SK-N-SH (cell line): ENCODE measurements at regions not wholly inside any gene's neighbourhood (a gene's known extent, or its start where the extent isn't known, plus 50 kb on each side); places are given as distances from the start of the nearest gene placed in this dataset.

Experiments used
- CTCF ChIA-PET: fragments of 300-600, 350-600 bp; formaldehyde crosslinking; extraction: SDS; loops from one replicate; lab custom pipeline; 2021; lab: Yijun Ruan, JAX
- POLR2A ChIA-PET: fragments of 350-600 bp; sonication (Branson Sonifier 250); formaldehyde crosslinking; extraction: SDS; loops from one replicate; lab custom pipeline; 2020; ENCODE audit warnings: antibody characterized with exemption, inconsistent platforms; lab: Yijun Ruan, JAX
- DNase-seq: peaks from one replicate; pipeline ENCODE4 v3.0.0; 2012
- H2AFZ ChIP-seq: fragments of 200-600 bp; sonication (generic); 2 replicates; pipeline ENCODE4 v1.8.1; 2016; ENCODE audit warnings: antibody characterized with exemption, mild to moderate bottlenecking, low read depth
- H3F3A ChIP-seq: fragments of 200-600 bp; sonication (generic); replicated peaks from 2 replicates; pipeline ENCODE3; 2016; ENCODE audit warnings: antibody characterized with exemption, mild to moderate bottlenecking; ENCODE audit not compliant: insufficient read depth
- H3K27ac ChIP-seq, 2 experiments: fragments of 200-500 bp in 1 of 2; fragments of 200-600 bp in 1 of 2; sonication (Bioruptor generic) in 1 of 2; sonication (generic), shearing (Covaris generic) in 1 of 2; 2 replicates each; pipeline versions ENCODE4 v1.5.1 to v1.6.1; 2014 to 2016; ENCODE audit warnings: low read depth in 2 of 2, inconsistent platforms in 1 of 2, low read length in 1 of 2, mild to moderate bottlenecking in 1 of 2, mixed read lengths in 1 of 2
- H3K27me3 ChIP-seq: fragments of 200-600 bp; sonication (generic), shearing (Covaris generic); 2 replicates; pipeline ENCODE4 v1.6.1; 2016; ENCODE audit warnings: mixed run types; ENCODE audit not compliant: insufficient read depth
- H3K36me3 ChIP-seq, 2 experiments: fragments of 200-500 bp in 1 of 2; fragments of 200-600 bp in 1 of 2; sonication (Bioruptor generic) in 1 of 2; sonication (generic) in 1 of 2; replicated peaks in 1 of 2; 2 replicates each; pipeline versions ENCODE3 to v1.5.1; 2014 to 2016; ENCODE audit warnings: low read length in 1 of 2, mild to moderate bottlenecking in 1 of 2; ENCODE audit not compliant: insufficient read depth in 2 of 2, control insufficient read depth in 1 of 2
- H3K4me1 ChIP-seq, 2 experiments: fragments of 200-500 bp in 1 of 2; fragments of 200-600 bp in 1 of 2; sonication (Bioruptor generic) in 1 of 2; sonication (generic), shearing (Covaris generic) in 1 of 2; 2 replicates each; pipeline versions ENCODE4 v1.5.1 to v1.6.1; 2014 to 2016; ENCODE audit warnings: low read depth in 1 of 2, low read length in 1 of 2, mixed run types in 1 of 2; ENCODE audit not compliant: insufficient read depth in 2 of 2, control insufficient read depth in 1 of 2
- H3K4me2 ChIP-seq: fragments of 200-600 bp; sonication (generic), shearing (Covaris generic); 2 replicates; pipeline ENCODE4 v1.6.1; 2017; ENCODE audit warnings: mixed run types
- H3K4me3 ChIP-seq, 2 experiments: fragments of 200-500 bp in 1 of 2; fragments of 200-600 bp in 1 of 2; sonication (Bioruptor generic) in 1 of 2; sonication (generic), shearing (Covaris generic) in 1 of 2; 2 replicates each; pipeline versions ENCODE4 v1.5.1 to v1.8.1; 2014 to 2016; ENCODE audit warnings: low read depth in 2 of 2, inconsistent platforms in 1 of 2, low read length in 1 of 2, mild to moderate bottlenecking in 1 of 2, mixed read lengths in 1 of 2, moderate library complexity in 1 of 2
- H3K79me2 ChIP-seq: fragments of 200-600 bp; sonication (generic); 2 replicates; pipeline ENCODE4 v1.8.1; 2017; ENCODE audit warnings: mild to moderate bottlenecking; ENCODE audit not compliant: insufficient read depth
- H3K9ac ChIP-seq: fragments of 200-600 bp; sonication (generic); 2 replicates; pipeline ENCODE4 v1.6.1; 2017; ENCODE audit warnings: mixed run types
- H3K9me2 ChIP-seq: fragments of 200-600 bp; sonication (generic); 2 replicates; pipeline ENCODE4 v1.6.1; 2017; ENCODE audit warnings: mixed run types
- H3K9me3 ChIP-seq: fragments of 200-600 bp; sonication (generic); 2 replicates; pipeline ENCODE4 v1.6.1; 2017; ENCODE audit warnings: mixed run types, mild to moderate bottlenecking, moderate library complexity
- H4K20me1 ChIP-seq: fragments of 200-600 bp; sonication (generic); 2 replicates; pipeline ENCODE4 v1.6.1; 2017; ENCODE audit warnings: mild to moderate bottlenecking, mixed run types; ENCODE audit not compliant: insufficient read depth
- CTCF ChIP-seq: fragments of 200-600 bp; sonication (generic); IDR thresholded peaks from 2 replicates; pipeline ENCODE4 v1.6.1; 2017; ENCODE audit warnings: antibody characterized with exemption, mild to moderate bottlenecking, moderate library complexity
- ELF1 ChIP-seq: IDR thresholded peaks from 2 replicates; pipeline ENCODE4 v1.4.0; 2012
- EZH2phosphoT487 ChIP-seq: fragments of 200-600 bp; sonication (generic); IDR thresholded peaks from 2 replicates; pipeline ENCODE4 v1.6.1; 2017; ENCODE audit warnings: low read depth, mixed run types, mild to moderate bottlenecking, antibody characterized with exemption, moderate library complexity, borderline replicate concordance
- FOXM1 ChIP-seq: IDR thresholded peaks from 2 replicates; pipeline ENCODE4 v1.4.0; 2012; ENCODE audit warnings: low read depth, mild to moderate bottlenecking
- MEF2A ChIP-seq: IDR thresholded peaks from 2 replicates; pipeline ENCODE4 v1.4.0; 2012; ENCODE audit warnings: low read depth, borderline replicate concordance
- NFIC ChIP-seq: IDR thresholded peaks from 2 replicates; pipeline ENCODE4 v1.4.0; 2012; ENCODE audit warnings: borderline replicate concordance
- POLR2AphosphoS5 ChIP-seq: IDR thresholded peaks from 2 replicates; pipeline ENCODE4 v1.6.1; 2012; ENCODE audit warnings: low read depth, low read length
- RCOR1 ChIP-seq: fragments of 150-350 bp; IDR thresholded peaks from 2 replicates; pipeline ENCODE4 v1.6.1; 2017; ENCODE audit warnings: antibody characterized with exemption, low read length
- REST ChIP-seq: IDR thresholded peaks from 2 replicates; pipeline ENCODE4 v1.6.1; 2012; ENCODE audit warnings: mild to moderate bottlenecking, low read depth, low read length, moderate library complexity
- RFX5 ChIP-seq: IDR thresholded peaks from 2 replicates; pipeline ENCODE4 v1.6.1; 2012; ENCODE audit warnings: mild to moderate bottlenecking, improper control_type of control experiment, low read length
- SMC3 ChIP-seq: IDR thresholded peaks from 2 replicates; pipeline ENCODE4 v1.6.1; 2012; ENCODE audit warnings: low read depth, low read length, improper control_type of control experiment
- TCF12 ChIP-seq: IDR thresholded peaks from 2 replicates; pipeline ENCODE4 v1.4.0; 2012
- TEAD4 ChIP-seq: IDR thresholded peaks from 2 replicates; pipeline ENCODE4 v1.4.0; 2012; ENCODE audit warnings: mild to moderate bottlenecking, borderline replicate concordance; ENCODE audit not compliant: insufficient read depth
- USF1 ChIP-seq: IDR thresholded peaks from 2 replicates; pipeline ENCODE4 v1.4.0; 2012; ENCODE audit warnings: low read depth, borderline replicate concordance
- YY1 ChIP-seq: IDR thresholded peaks from 2 replicates; pipeline ENCODE4 v1.4.0; 2012; ENCODE audit warnings: low read depth, mild to moderate bottlenecking
- WGBS: methylation state at CpG from one replicate; pipeline ENCODE4 v1.1.6; 2017; ENCODE audit warnings: low lambda C conversion rate; 5-methylcytosine and 5-hydroxymethylcytosine counted together

GRCh38 chr20:39310363-39310995, 348.3 kb downstream of the DHX35 start:
- CTCF ChIA-PET = interaction anchor here (0.9 to 1.5 kb wide), 3 partner anchors 17 to 92 kb away, joined by 3 to 4 read pairs (median 3); no protein-coding TSS in a partner anchor
- WGBS = 32% methylated on average over 6 of the region's 9 CpGs

More at GRCh38 chr20:39310363-39310995, 348.3 kb downstream of the DHX35 start:
- Histone ChIP-seq H3F3A (no peaks in the 10 kb centered on the region), H3K4me3 (no peak overlapping the region), H3K36me3 (no peaks in the 10 kb centered on the region), H3K27me3 (no peaks in the 10 kb centered on the region), H3K4me1 (no peaks in the 10 kb centered on the region; a peak in 1 of 4 replicates), H3K79me2 (no peaks in the 10 kb centered on the region), H3K9ac (no peak overlapping the region), H4K20me1 (no peaks in the 10 kb centered on the region), H3K9me2 (no peaks in the 10 kb centered on the region), H2AFZ (no peak overlapping the region), H3K4me2 (no peak overlapping the region), H3K27ac (no peak overlapping the region), H3K9me3 (no peaks in the 10 kb centered on the region)
- POLR2A ChIA-PET = no interaction called here
- DNase-seq = no peak
- TF ChIP-seq ELF1 = no peak
- TF ChIP-seq FOXM1 = no peak
- no peak for TF ChIP-seq REST
- no peak for TF ChIP-seq POLR2AphosphoS5
- no peak for TF ChIP-seq EZH2phosphoT487
- no peak for TF ChIP-seq RFX5
- no peak for TF ChIP-seq MEF2A
- no peak for TF ChIP-seq YY1
- no peak for TF ChIP-seq RCOR1
- no peak for TF ChIP-seq CTCF
- no peak for TF ChIP-seq USF1
- TF ChIP-seq NFIC = no peak
- TF ChIP-seq SMC3 = no peak
- no peak for TF ChIP-seq TEAD4
- no peak for TF ChIP-seq TCF12
